Islet precursor cell (in vitro differentiated cells): ENCODE measurements at regions not wholly inside any gene's neighbourhood (a gene's known extent, or its start where the extent isn't known, plus 50 kb on each side); places are given as distances from the start of the nearest gene placed in this dataset.
A peak's percentile ranks its signal among the peaks of the same experiment; 100 is the strongest.
"Not testable (repeated sequence)": the region's sequence is repeated elsewhere in the genome, so short reads cannot be mapped to it uniquely, and the experiment has no call there.

Experiments used
- DNase-seq: peaks from one replicate; pipeline ENCODE4 v3.0.0-alpha.2; 2018

DNA sequence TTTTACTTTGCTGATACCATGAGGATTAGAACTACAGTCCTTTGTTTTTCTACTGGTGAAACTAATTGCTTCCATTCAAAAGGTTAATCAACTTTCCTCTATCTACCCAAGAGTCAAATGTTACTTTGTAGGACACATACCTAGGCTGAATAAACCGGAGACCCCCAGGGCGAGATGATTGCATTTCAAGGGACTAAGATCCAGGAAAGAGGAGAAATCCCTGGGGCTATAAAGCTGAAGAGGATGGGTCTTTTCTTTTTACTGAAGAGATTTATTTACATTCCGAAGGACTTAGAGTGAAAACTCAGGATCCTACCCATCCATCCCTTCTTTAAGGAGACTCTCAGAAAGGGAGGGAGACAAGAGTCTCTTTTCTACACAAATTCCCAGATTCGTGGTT, 331.9 kb downstream of the CDH19 start:
- peak; percentile 60 for DNase-seq

GRCh38 chr18:66264130-66264529, 339.8 kb downstream of the CDH19 start:
- no peak for DNase-seq

GRCh38 chr18:66254121-66254520, 349.8 kb downstream of the CDH19 start:
- no peak for DNase-seq

GRCh38 chr18:66252703-66253102, 351.2 kb downstream of the CDH19 start:
- DNase-seq = no peak

DNA sequence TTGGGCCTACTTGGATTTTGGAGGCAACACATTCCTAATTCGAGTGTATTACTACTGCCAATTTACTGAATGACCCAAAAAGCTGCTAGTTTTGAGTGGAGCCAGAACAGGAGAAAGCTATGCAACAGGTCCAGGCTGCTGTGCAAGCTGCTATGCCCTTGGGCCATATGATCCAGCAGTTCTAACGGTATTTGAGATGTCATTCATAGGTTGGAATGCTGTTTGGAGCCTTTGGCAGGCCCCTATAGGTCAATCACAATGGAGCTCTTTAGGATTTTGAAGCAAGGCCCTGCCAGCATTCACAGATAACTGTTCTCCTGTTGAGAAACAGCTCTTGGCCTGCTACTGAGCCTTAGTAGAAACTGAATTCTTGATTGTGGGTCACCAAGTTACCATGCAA, 368.7 kb downstream of the CDH19 start:
- peak; percentile 87 for DNase-seq

DNA sequence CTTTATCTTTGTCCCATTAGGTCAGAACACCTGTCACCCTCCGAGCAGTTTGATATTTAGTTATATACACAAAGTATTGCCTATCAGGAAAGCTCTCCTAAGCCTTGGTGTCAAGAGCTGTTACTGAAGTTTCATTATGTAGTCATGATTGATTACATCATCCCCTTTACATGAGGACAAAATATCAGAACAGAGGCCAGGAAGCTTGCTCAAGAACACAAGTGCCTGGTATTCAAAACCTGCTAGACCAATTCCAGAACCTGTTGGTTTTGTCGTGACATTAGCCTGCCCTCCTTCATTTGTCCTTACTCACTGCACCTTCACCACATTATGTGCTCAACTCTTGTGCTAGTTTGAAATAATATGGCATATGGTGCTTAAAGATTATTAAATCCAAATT, 377.1 kb downstream of the CDH19 start:
- DNase-seq = no peak

DNA sequence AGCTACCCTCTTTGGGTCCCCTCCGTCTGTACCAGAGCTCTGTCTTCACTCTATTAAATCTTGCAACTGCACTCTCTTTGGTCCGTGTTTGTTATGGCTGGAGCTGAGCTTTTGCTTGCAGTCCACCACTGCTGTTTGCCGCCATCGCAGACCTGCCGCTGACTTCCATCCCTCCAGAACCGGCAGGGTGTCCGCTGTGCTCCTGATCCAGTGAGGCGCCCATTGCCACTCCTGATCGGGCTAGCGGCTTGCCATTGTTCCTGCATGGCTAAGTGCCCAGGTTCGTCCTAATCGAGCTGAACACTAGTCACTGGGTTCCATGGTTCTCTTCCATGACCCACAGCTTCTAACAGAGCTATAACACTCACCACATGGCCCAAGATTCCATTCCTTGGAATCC, 380.6 kb downstream of the CDH19 start:
- DNase-seq = not testable (repeated sequence)

DNA sequence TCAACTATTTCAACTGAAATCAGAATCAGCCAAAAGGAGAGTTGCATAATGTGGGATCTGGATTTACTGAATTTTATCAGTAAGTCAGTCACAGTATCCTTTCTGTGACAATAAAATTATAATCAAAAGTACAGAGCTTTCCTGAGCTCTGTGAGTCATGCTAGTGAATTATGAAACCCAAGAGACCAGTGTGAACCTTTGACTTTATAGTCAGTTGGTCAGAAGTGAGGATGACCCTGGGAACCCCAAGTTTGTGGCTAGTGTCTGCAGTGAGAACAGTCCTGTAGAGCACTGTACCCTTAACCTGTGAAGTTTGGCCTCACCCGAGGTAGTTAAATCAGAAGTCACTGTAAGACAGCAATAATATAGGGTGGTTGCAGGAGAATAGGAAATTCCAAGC, 381.7 kb downstream of the CDH19 start:
- no peak for DNase-seq

- DNase-seq = no peak
Observed at GRCh38 chr18:66219817-66220216, 384.1 kb downstream of the CDH19 start.

- no peak for DNase-seq
Observed at GRCh38 chr18:66211749-66212148, 392.1 kb downstream of the CDH19 start.

- DNase-seq = no peak
Observed at GRCh38 chr18:66210875-66211274, 393.0 kb downstream of the CDH19 start.

GRCh38 chr18:66209656-66210055, 394.2 kb downstream of the CDH19 start:
- DNase-seq = no peak

- no peak for DNase-seq
Observed at GRCh38 chr18:66196805-66197204, 407.1 kb downstream of the CDH19 start.

DNA sequence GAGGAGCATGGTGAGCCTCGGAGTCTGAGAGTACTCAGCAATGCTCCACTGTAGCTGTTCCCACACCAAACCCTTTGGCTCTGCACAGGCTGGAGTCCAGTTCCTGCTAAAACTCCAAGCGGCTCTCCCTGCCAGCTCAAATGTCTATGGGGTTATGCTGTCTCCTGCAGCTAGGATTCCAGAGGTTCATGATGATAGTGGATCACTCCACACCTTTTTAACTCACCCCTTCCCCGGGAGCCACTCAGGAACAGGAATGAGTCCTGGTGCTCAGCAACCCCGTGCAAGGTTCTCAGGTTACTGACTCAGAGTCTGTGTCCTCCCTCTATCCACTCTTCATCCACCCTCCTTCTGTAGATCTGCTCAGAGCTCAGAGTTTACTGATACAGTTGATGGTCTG, 410.0 kb downstream of the CDH19 start:
- peak; percentile 53 for DNase-seq

GRCh38 chr18:66193394-66193793, 410.5 kb downstream of the CDH19 start:
- DNase-seq = no peak

- DNase-seq = no peak
Observed at GRCh38 chr18:66168685-66169235, 417.9 kb downstream of the CDH7 start.

- DNase-seq = no peak
Observed at GRCh38 chr18:66167829-66168684, 417.2 kb downstream of the CDH7 start.

DNA sequence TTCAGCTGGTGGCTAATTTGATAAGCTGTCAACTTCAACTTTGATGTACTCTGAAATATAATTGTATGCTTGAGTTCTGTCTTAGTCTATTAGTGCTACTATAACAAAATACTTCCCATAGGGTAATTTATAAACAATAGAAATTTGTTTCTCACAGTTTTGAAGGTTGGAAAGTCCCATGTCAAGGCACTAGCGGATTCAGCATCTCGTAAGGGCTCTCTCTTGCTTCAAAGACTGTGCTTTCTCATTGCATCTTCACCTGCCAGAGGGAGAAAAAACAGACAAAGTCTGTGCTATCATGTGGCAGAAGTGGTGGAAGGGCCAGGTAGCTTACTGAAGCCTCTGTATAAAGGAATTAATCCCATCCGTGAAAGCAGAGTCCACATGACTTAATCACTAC, 409.2 kb downstream of the CDH7 start:
- DNase-seq = no peak

GRCh38 chr18:66159451-66159850, 408.6 kb downstream of the CDH7 start:
- DNase-seq = no peak

DNA sequence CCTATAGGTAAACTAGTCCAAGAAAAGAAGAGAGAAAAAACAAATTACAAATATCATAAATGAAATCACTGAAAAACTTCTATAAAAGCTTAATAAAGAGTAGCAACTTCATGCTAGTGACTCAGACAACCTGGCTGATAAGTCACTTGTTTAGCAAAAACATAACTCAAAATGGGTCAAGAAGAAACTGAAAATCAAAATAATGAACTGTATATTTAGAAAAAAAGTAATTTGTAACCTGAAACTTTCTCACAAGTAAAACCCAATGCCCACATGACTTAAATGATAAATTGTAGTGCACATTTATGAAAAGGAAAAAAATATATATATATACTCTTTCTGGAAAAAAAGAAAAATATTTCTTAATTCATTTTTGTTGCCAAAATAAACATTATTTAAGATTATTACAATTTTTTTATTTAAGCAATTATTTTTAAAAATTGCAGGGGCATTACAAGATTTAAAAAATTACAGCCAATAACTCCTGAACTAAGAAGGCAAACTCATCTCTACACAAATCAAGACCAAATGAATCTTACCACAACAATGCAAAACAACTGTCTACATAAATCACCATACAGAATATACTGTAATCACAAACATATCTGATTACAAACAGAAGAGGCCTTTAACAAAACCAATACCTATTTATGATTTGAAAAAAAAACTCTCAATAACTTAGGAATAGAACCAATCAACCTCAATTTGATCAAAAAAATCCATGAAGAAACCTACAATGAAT, 406.3 kb downstream of the CDH7 start:
- no peak for DNase-seq

DNA sequence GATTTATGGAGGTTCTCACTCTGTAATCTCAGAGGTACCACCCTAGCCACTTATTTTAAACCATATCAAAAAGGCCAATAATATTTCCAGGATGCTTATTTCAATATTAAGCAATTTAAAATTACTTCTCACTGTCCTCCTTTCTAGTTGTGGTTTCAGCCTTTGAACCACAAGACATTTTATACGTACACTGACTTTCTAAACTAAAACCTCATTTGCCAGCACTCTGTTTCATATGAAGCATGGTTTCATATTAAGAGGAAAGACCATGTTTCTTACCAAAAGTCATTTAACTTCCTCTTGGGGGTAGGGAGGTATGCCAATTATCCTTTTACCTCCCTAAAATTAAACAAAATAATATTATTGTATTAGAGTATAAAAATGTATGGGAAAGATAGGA, 399.8 kb downstream of the CDH7 start:
- no peak for DNase-seq

GRCh38 chr18:66143029-66143428, 392.2 kb downstream of the CDH7 start:
- DNase-seq = no peak

DNA sequence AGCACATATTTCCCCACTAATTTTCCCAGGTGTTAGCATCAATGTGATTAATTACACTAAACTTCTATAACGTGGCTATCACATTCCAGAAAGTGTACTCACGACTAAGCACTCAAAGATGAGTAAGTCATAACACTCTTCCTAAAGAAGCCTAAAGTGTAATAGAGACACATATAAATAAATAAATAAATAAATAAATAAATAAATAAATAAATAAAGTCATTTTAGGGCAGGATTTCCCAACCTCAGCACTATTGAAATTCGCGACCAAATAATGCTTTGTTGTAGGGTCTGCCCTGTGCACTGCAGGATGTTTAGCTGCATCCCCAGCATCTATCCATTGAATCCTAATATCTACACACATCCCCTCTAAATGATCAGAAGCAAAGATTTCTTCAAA, 390.9 kb downstream of the CDH7 start:
- DNase-seq = no peak

DNA sequence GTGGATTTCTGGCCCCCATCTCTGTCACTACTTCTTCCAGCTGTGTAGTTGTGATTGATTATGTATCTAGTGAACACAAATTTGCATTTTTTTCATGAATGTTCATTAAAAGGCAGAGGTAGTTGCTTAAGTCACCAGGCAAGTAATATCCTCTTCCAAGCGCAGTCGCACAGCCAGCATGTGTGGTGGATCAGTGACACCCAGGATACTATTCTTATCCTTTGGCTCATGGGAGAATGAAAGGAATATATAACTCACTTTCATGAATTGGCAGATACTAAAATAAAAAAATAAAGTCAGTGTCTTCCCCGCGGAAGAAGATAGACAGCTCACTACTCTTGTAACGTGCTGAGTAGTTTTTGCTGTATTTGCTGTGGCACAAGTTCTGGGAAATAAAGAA, 387.8 kb downstream of the CDH7 start:
- DNase-seq = no peak
